HuH-7.5 (cell line): ENCODE measurements at regions not wholly inside any gene's neighbourhood (a gene's known extent, or its start where the extent isn't known, plus 50 kb on each side); places are given as distances from the start of the nearest gene placed in this dataset.
"Not testable (repeated sequence)": the region's sequence is repeated elsewhere in the genome, so short reads cannot be mapped to it uniquely, and the experiment has no call there.

ENCODE experiments used
- DNase-seq: peaks from one replicate; pipeline ENCODE4 v3.0.0; 2011; ENCODE audit warnings: low spot score

DNA sequence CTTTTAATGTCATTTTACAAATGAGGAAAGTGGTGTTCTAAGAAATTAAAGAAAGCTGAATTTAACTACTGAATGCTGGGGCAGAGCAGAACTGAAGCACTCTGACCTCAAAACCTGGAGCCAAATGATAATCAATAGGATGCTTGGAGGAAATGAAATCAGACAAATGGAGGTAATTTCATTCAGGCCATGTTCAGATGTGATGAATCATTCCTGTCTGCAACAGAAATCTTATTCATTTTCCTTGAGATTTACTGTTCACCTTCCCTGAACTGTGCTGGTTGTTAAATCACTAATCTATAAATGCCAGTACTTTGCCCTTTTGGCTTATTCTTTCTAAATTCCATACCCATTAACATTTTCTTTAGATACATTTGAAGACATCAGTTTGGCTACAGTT is 85.6 kb upstream of the SNX7 start:
- no peak for DNase-seq

- DNase-seq = no peak
Measured at GRCh38 chr1:98565951-98566350, 95.6 kb upstream of the SNX7 start.

DNA sequence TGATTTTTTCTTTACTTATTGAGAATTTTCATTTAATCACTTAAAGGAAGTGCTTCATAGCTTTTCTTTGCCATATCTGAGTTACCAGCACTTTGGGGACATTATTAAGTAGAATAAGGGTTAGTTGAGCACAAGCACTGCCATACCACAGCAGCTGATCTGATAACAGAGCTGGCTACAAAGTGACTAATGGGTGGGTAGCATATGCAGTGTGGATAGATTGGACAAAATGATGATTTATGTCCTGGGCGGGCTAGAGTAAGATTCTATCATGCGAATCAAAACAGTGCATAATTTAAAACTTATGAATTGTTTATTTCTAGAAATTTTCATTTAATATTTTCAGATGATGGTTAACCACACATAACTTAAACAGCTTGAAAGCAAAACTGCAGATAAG is 102.2 kb upstream of the SNX7 start:
- DNase-seq = no peak

GRCh38 chr1:98557895-98558294 is 103.6 kb upstream of the SNX7 start:
- no peak for DNase-seq

DNA sequence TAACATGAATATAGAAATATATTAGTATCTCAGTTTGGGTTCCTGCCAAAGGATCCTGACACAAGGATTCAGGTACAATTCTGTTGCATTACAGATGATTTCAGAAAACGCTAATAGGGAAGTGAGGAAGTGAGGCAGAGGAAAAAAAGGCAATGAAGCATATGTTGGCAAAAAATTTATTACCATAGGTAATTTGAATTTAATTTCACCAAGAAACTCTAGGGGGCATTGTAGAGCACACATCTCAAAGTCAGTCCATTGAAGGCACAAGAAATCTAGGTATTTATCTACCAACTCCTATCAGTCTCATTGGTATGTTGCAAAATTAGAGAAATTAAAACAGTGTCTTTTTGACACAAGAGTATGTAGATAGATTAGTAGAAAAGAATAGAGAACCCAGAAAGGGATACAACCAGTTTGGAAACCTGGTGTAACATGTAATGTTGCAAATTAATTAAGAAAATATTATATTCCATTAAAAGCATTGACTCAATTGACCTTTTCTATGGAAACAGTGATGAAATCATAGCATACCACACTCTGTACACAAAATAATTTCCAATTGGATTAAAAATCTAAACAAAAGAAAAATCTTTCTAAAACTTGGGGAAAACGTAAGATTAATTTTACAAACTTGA is 104.9 kb upstream of the SNX7 start:
- peak; percentile 4 for DNase-seq

- no peak for DNase-seq
Measured at GRCh38 chr1:98555814-98556213, 105.7 kb upstream of the SNX7 start.

- not testable (repeated sequence) for DNase-seq
Measured at GRCh38 chr1:98552576-98553074, 108.9 kb upstream of the SNX7 start.

DNA sequence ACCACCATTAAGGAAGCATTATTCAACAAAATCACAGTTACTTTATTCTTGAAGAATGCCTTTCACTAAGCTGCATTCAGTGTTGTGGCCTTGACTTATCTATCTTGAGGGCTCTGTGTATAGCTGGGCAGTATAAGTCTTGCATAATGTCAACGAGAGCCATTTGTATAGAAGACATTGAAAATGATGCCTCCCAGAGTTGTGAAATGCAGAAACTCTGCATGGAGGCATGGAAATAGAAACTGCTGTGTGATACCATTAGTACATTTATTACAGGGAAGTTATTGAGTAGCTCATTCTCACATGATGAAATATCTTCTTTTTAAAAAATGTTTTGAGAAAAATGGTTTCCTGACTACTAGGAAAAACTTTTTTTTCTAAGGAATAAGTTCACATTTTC is 111.4 kb upstream of the SNX7 start:
- no peak for DNase-seq

GRCh38 chr1:98546319-98546718 is 115.2 kb upstream of the SNX7 start:
- DNase-seq = no peak

DNA sequence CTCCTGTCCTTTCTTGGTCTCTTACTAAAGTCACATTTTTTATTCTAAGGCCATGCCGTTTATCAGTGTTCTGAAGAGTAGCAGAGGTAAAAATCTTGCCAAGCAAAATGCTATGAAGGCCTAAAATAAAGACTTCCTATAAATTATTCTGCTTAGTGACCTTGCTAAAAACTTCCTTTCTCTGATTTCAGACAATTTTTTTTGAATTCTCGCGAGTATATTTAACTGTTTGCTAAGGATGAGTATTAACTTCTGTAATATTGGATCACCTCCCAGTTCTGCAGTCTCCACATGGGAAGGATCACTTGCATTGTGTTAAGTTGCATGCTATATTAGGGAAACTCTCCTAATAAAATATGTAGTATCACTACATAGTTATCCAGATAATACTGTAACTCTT is 123.4 kb upstream of the SNX7 start:
- no peak for DNase-seq

- no peak for DNase-seq
Measured at GRCh38 chr1:98523256-98523655, 138.3 kb upstream of the SNX7 start.

DNA sequence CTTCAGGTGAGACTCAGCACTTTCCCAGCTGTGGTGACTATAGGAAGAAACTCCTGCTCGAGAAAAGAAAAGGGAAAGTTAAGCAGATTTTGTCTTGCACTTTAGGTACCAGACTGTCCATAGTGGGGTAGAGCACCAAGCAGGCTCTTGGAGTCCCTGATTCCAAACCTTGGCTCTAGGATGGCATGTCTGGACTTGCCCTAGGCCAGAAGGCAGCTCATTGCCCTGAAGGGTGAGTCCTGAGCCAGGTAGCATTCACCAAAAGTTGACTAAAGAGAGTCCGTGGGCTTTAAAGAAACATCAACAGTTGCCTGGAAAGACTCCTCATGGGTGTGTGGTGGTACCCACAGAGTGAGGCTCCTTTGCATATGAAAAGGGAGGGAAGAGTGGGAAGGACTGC is 145.2 kb upstream of the SNX7 start:
- DNase-seq = no peak

GRCh38 chr1:98515744-98516143 is 145.8 kb upstream of the SNX7 start:
- DNase-seq = no peak

GRCh38 chr1:98512216-98512615 is 149.3 kb upstream of the SNX7 start:
- DNase-seq = not testable (repeated sequence)

DNA sequence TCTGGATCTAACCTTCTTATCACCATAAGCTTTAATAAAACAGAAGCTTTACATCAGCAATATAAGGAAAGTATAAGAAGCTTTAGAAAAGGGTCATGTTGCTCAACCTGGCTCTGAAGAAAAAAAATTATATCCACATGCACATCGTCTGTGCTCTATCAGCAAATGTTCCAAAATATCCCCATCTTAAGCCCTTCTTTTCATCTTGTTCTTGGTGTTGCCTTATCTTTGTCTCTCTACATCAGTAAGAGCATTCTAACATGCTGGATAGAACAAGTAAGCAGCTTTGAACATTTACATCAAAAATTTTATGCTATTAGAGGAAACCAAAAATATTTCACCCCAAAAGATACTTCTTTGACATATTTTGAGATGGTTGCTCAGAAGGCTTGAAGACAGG is 157.8 kb upstream of the SNX7 start:
- no peak for DNase-seq

GRCh38 chr1:98502937-98503336 is 158.6 kb upstream of the SNX7 start:
- DNase-seq = no peak

DNA sequence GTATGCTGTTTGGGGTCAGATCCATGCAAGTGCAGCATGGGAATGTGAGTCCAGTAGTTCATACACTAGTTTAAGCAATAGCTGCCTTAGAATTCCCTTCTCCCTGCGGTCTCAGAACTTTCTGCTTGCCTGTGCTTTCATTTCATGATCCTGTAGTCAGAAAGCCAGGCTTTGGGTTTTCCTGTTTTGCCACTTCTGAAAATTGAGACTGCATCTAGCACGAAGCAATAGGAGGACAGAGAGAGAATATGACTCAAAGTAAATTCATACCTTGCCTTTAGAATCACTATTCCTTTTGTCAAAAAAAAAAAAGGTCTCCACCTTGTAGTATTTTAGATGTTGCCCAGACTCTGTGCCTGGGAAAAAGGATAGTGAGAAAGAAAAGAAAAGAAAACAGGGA is 161.2 kb upstream of the SNX7 start:
- no peak for DNase-seq

GRCh38 chr1:98498651-98499050 is 162.9 kb upstream of the SNX7 start:
- no peak for DNase-seq

DNA sequence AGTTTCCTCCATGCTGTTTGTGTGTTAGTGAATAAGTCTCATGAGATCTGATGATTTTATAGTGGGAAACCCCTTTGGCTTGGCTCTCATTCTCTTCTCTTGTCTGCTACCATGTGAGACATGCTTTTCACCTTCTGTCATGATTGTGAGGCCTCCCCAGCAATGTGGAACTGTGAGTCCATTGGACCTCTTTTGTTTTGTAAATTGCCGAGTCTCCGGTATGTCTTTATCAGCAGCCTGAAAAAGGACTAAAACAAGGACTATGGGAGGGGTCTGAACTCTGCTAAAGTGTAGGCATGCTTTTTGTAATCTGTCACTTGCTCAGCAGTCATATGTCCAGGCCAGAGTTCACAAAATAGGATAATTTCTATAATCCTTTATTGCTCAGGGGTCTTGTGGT is 164.0 kb upstream of the SNX7 start:
- no peak for DNase-seq

- DNase-seq = no peak
Measured at GRCh38 chr1:98496256-98496995, 165.1 kb upstream of the SNX7 start.

GRCh38 chr1:98493469-98493868 is 168.1 kb upstream of the SNX7 start:
- DNase-seq = no peak

DNA sequence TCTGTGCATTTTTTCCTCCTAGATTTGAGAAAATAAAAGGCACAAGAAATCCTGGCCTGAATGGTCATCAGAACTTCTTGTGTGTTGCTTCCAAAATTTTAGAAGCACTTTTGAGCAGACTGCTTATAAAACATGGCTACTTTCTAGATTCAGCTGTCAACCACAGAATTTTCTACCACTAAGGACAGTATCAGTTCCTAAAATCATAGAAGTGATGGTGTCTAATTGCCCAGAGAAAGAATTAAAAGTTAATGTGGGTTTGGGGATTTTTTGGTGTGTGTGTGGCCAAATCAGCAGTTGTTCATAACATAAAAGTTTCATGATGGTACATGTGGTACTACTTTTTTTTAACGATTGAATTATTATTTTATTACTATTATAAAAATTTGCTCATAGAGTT is 171.4 kb upstream of the SNX7 start:
- DNase-seq = no peak

DNA sequence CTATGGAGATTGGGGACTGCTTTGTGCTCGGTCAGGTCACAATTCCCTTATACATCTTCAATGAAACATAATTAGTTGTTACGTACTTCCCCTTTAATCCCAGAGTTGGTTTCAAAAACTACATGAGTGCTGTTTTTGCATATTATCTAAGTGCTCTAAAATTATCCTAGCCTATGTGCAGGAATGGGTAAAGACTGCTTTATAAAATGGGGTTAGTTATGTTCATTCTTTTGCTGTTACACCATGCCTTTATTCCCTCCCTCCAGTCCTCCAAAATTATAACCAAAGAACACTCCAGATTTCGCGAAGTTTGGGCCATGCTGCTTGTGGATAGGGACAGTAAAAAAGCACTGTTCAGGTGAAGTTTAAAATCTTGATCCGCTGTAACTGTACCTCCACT is 173.9 kb upstream of the SNX7 start:
- DNase-seq = no peak

DNA sequence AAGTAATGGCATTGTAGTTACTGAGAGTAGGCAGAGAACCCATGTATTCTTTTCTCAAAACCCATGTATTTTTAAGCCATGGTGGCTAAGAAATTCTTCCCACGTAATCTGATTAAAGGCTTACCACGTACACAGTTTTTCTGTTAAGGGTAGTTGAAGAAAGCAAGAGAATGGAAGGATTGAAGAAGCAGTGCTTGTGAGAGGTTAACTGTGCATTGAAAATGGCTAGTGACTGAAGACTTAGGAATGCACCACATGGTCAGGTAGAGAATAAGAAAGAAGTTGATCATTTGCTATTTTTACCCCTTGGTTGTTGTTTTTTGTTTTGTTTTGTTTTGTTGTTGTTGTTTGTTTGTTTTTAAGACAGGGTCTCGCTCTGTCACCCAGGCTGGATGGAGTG is 178.9 kb upstream of the SNX7 start:
- DNase-seq = no peak
